K562 (cell line): ENCODE measurements at regions not wholly inside any gene's neighbourhood (a gene's known extent, or its start where the extent isn't known, plus 50 kb on each side); places are given as distances from the start of the nearest gene placed in this dataset.

Experiments
- ATAC-seq: fragments of 200-7000 bp; cut with Tn5 transposase; 3 replicates; pipeline ENCODE4 v1.9.1; 2020; ENCODE audit warnings: moderate library complexity
- BruUV-seq: library from RNA; stranded (reverse); fragments of 400-500 nt; replicated peaks from 2 replicates; lab custom pipeline; 2021; lab: Mats Ljungman, UMichigan
- CTCF ChIA-PET: fragments of 300-600 bp; formaldehyde crosslinking; extraction: SDS; loops from one replicate; lab custom pipeline; 2021; ENCODE audit warnings: low intra/inter-chr PET ratio; lab: Yijun Ruan, JAX
- POLR2A ChIA-PET: fragments of 300-600, 350-650 bp; sonication (Branson Sonifier 250); formaldehyde crosslinking; extraction: SDS; loops from one replicate; lab custom pipeline; 2021; ENCODE audit warnings: antibody characterized with exemption, inconsistent platforms; lab: Yijun Ruan, JAX
- DNase-seq, 4 experiments: peaks; one replicate each; pipeline versions ENCODE4 v3.0.0 to v3.0.0-alpha.2; 2011 to 2018; ENCODE audit warnings: low spot score in 3 of 4, mixed read lengths in 3 of 4; ENCODE audit errors: extremely low read depth in 1 of 4
- FAIRE-seq: peaks from 2 replicates; lab custom pipeline; 2011; peaks lifted over from hg19 to GRCh38; lab: Jason Lieb, UNC
- H2AFZ ChIP-seq: 2 replicates; pipeline ENCODE4 v1.6.0; 2011; ENCODE audit warnings: low read depth, low read length, control low read depth, inconsistent platforms
- H3K27ac ChIP-seq: fragments of 200-600 bp; 3 replicates; pipeline ENCODE4 v1.8.0; 2011; ENCODE audit warnings: low read depth, mild to moderate bottlenecking, control low read depth, inconsistent platforms, low read length, moderate library complexity, mixed read lengths; ENCODE audit errors: extremely low read depth
- H3K27me3 ChIP-seq, 2 experiments: fragments of 300-600 bp in 1 of 2; 2 replicates in 1 of 2; 3 replicates in 1 of 2; pipeline versions ENCODE4 v1.6.0 to v1.8.0; 2011; ENCODE audit warnings: inconsistent platforms in 2 of 2, low read length in 2 of 2, mild to moderate bottlenecking in 1 of 2, mixed read lengths in 1 of 2, moderate library complexity in 1 of 2; ENCODE audit not compliant: control insufficient read depth in 2 of 2, insufficient read depth in 2 of 2
- H3K36me3 ChIP-seq: fragments of 300-600 bp; 3 replicates; pipeline ENCODE4 v1.8.0; 2011; ENCODE audit warnings: mild to moderate bottlenecking, low read length, inconsistent platforms; ENCODE audit not compliant: control insufficient read depth, insufficient read depth
- H3K4me1 ChIP-seq, 2 experiments: fragments of 200-600 bp in 1 of 2; replicated peaks in 1 of 2; 2 replicates in 1 of 2; 3 replicates in 1 of 2; pipeline versions ENCODE4 v1.5.1 to v1.8.0; 2011; ENCODE audit warnings: inconsistent platforms in 2 of 2, low read length in 2 of 2, mild to moderate bottlenecking in 1 of 2, mixed read lengths in 1 of 2, moderate library complexity in 1 of 2; ENCODE audit not compliant: control insufficient read depth in 2 of 2, insufficient read depth in 2 of 2
- H3K4me2 ChIP-seq: 2 replicates; pipeline ENCODE4 v1.6.1; 2011; ENCODE audit warnings: low read length, control low read depth, inconsistent platforms, mixed read lengths; ENCODE audit not compliant: insufficient read depth
- H3K4me3 ChIP-seq: fragments of 200-600 bp; sonication (generic), shearing (Covaris generic); 2 replicates; pipeline ENCODE4 v1.5.1; 2016; ENCODE audit warnings: control low read depth, inconsistent platforms
- H3K79me2 ChIP-seq: fragments of 200-600 bp; 3 replicates; pipeline ENCODE4 v1.8.0; 2011; ENCODE audit warnings: low read length, inconsistent platforms; ENCODE audit not compliant: control insufficient read depth, insufficient read depth
- H3K9ac ChIP-seq, 2 experiments: 2 replicates each; pipeline versions ENCODE4 v1.6.0 to v1.6.1; 2011; ENCODE audit warnings: low read depth in 2 of 2, low read length in 2 of 2, control low read depth in 1 of 2, inconsistent platforms in 1 of 2, mild to moderate bottlenecking in 1 of 2, mixed read lengths in 1 of 2; ENCODE audit not compliant: insufficient read depth in 1 of 2
- H3K9me1 ChIP-seq: one replicate; pipeline ENCODE4 v1.6.0; 2011; ENCODE audit warnings: inconsistent platforms, mild to moderate bottlenecking, low read length, moderate library complexity; ENCODE audit not compliant: control insufficient read depth, insufficient read depth
- H3K9me3 ChIP-seq: replicated peaks from 2 replicates; pipeline ENCODE4 v1.5.1; 2011; ENCODE audit warnings: low read depth, low read length, inconsistent platforms; ENCODE audit not compliant: control insufficient read depth, insufficient read depth
- H4K20me1 ChIP-seq: replicated peaks from 2 replicates; pipeline ENCODE4 v1.6.1; 2011; ENCODE audit warnings: low read length, inconsistent platforms, mixed read lengths; ENCODE audit not compliant: control insufficient read depth, insufficient read depth
- ATF1 ChIP-seq, 2 experiments: fragments of 450-650 bp in 1 of 2; IDR thresholded peaks; 2 replicates each; pipeline ENCODE4 v1.6.1; 2016; ENCODE audit warnings: missing compliant biosample characterization in 1 of 2, missing genetic modification characterization in 1 of 2
- CC2D1A ChIP-seq: fragments of 450-650 bp; IDR thresholded peaks from 2 replicates; pipeline ENCODE4 v1.6.1; 2017; ENCODE audit warnings: mild to moderate bottlenecking
- FOS ChIP-seq: IDR thresholded peaks from 3 replicates; pipeline ENCODE4 v1.6.1; 2011; ENCODE audit not compliant: insufficient read length; ENCODE audit errors: extremely low read depth
- GABPA ChIP-seq: fragments of 200-800 bp; sonication (Bioruptor generic); conservative IDR thresholded peaks from 2 replicates; pipeline ENCODE4 v1.6.1; 2016; ENCODE audit warnings: low read depth, missing genetic modification characterization, missing compliant biosample characterization
- MEF2A ChIP-seq: IDR thresholded peaks from 2 replicates; pipeline ENCODE4 v1.6.1; 2011; ENCODE audit warnings: low read depth, mild to moderate bottlenecking, low read length, moderate library complexity; ENCODE audit not compliant: control insufficient read depth
- MXI1 ChIP-seq: IDR thresholded peaks from 2 replicates; pipeline ENCODE4 v1.6.1; 2011; ENCODE audit warnings: low read depth, mild to moderate bottlenecking, improper control_type of control experiment, low read length
- OTX1 ChIP-seq: fragments of 450-650 bp; formaldehyde crosslinking; IDR thresholded peaks from 2 replicates; pipeline ENCODE4 v1.4.0; 2022; ENCODE audit warnings: mild to moderate bottlenecking
- XRCC5 ChIP-seq: fragments of 200-400 bp; formaldehyde crosslinking; IDR thresholded peaks from 2 replicates; pipeline ENCODE4 v1.6.1; 2017; ENCODE audit warnings: low read depth, mild to moderate bottlenecking, low read length
- ZKSCAN8 ChIP-seq: fragments of 200-800 bp; sonication (Bioruptor generic); IDR thresholded peaks from 2 replicates; pipeline ENCODE4 v1.6.1; 2016; ENCODE audit warnings: missing genetic modification characterization, missing compliant biosample characterization
- WGBS: fragments of 100-300 bp; shearing (Covaris generic); methylation state at CpG from one replicate; pipeline ENCODE4 v1.1.6; 2016; ENCODE audit warnings: low coverage, mixed read lengths; ENCODE audit not compliant: insufficient coverage; ENCODE audit errors: missing lambda C conversion rate; 5-methylcytosine and 5-hydroxymethylcytosine counted together
- in situ Hi-C: fragments of 300-500 bp; cut with MboI; formaldehyde crosslinking; loops from 4 replicates; pipeline ENCODE4 v1.15.0; 2018; ENCODE audit warnings: inconsistent platforms, mixed read lengths
- intact Hi-C: fragments of 100-400 bp; cut with micrococcal nuclease; formaldehyde crosslinking; loops from 2 replicates; pipeline ENCODE4 v1.14.2; 2022
- TF ChIP-seq, protein P1 (sequence below): fragments of 250-450 bp; sonication (Bioruptor Pico); IDR thresholded peaks from 2 replicates; pipeline ENCODE4 v1.8.0; 2022; ENCODE audit warnings: moderate library complexity, mild to moderate bottlenecking, inconsistent platforms
- TF ChIP-seq, protein P2 (sequence below): fragments of 250-450 bp; sonication (Bioruptor Pico); IDR thresholded peaks from 2 replicates; pipeline ENCODE4 v1.4.0; 2020; ENCODE audit warnings: mild to moderate bottlenecking, moderate library complexity, borderline replicate concordance

DNA sequence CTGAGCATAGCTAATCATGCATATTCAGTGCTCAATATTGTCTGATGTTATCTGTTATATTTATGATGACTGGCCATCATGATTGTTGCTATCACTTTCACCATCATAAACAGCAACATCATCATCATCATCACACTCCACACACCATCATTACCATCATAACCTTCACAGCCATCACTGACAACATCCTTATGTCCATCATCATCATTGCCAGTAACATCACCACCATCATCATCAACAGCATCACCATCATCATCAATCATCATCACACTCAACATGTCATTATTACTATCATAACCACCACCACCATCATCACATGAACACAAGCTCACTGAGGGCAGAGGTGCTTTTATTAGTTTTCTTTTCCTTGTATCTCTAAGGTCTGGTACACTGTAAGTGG lies 75.9 kb downstream of the MBD3L1 start (continued):
- TF ChIP-seq, protein P1, sequence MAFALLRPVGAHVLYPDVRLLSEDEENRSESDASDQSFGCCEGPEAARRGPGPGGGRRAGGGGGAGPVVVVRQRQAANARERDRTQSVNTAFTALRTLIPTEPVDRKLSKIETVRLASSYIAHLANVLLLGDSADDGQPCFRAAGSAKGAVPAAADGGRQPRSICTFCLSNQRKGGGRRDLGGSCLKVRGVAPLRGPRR (CRISPR knock-in tag), result no peak
- TF ChIP-seq CC2D1A, result no peak
- TF ChIP-seq, all 486 proteins: peak for 0

DNA sequence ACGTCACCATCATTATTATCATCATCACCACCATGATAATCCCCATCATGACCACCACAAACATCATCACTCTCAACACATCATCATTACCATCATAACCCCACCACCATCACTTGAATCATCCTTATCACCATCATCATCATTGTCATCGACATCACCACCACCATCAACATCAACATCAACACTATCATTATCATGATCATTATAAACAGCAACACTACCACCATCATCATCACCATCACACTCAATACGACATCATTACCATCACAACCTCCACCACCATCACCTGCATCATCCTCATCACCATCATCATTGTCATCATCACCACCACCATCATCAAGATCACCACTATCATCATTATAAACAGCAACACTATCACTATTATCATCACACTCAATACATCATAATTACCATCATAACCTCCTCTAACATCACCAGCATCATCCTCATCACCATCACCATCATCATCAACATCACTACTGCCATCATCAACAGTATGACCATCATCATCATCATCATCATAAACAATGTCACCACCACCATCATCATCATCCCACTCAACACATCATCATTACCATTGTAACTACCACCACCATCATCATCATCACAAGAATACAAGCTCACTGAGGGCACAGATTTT lies 78.7 kb downstream of the MBD3L1 start:
- H3K4me2 ChIP-seq, result no peak overlapping the region
- no peak for ATAC-seq
- intact Hi-C loops, result no loop called here
- BruUV-seq, result no TSS peak
- no peaks in the 10 kb centered on the region for H3K9me1 ChIP-seq
- H3K9me3 ChIP-seq, result no peaks in the 10 kb centered on the region
- in situ Hi-C loops, result no loop called here
- H3K9ac ChIP-seq, result no peak overlapping the region
- H4K20me1 ChIP-seq, result no peaks in the 10 kb centered on the region
- CTCF ChIA-PET, result no interaction called here
- POLR2A ChIA-PET, result no interaction called here
- H3K4me1 ChIP-seq, result no peaks in the 10 kb centered on the region
- no peak overlapping the region for H3K27ac ChIP-seq
- no peak overlapping the region for H3K4me3 ChIP-seq
- DNase-seq, result no peak
- no peak for FAIRE-seq
- H3K27me3 ChIP-seq, result no peaks in the 10 kb centered on the region
- TF ChIP-seq ZKSCAN8 (no peak), OTX1 (no peak), MXI1 (no peak), ATF1 (CRISPR knock-in tag; IDR thresholded peaks at IDR 0.05) (no peak), ATF1 (tag; IDR thresholded peaks at IDR 0.05) (0 out of 2 replicates have a peak, but pooled peaks have one; percentile 16), GABPA (no peak), FOS (no peak), XRCC5 (no peak), MEF2A (no peak)
- TF ChIP-seq, protein P2, sequence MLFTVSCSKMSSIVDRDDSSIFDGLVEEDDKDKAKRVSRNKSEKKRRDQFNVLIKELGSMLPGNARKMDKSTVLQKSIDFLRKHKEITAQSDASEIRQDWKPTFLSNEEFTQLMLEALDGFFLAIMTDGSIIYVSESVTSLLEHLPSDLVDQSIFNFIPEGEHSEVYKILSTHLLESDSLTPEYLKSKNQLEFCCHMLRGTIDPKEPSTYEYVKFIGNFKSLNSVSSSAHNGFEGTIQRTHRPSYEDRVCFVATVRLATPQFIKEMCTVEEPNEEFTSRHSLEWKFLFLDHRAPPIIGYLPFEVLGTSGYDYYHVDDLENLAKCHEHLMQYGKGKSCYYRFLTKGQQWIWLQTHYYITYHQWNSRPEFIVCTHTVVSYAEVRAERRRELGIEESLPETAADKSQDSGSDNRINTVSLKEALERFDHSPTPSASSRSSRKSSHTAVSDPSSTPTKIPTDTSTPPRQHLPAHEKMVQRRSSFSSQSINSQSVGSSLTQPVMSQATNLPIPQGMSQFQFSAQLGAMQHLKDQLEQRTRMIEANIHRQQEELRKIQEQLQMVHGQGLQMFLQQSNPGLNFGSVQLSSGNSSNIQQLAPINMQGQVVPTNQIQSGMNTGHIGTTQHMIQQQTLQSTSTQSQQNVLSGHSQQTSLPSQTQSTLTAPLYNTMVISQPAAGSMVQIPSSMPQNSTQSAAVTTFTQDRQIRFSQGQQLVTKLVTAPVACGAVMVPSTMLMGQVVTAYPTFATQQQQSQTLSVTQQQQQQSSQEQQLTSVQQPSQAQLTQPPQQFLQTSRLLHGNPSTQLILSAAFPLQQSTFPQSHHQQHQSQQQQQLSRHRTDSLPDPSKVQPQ (CRISPR knock-in tag), result no peak
- no peaks in the 10 kb centered on the region for H3K36me3 ChIP-seq
- no peaks in the 10 kb centered on the region for H3K79me2 ChIP-seq
- 0% methylated on average over 3 of the region's 3 CpGs for WGBS
- no peak overlapping the region for H2AFZ ChIP-seq
